Esophagus muscularis mucosa (tissue), 4 donors: ENCODE measurements at regions not wholly inside any gene's neighbourhood (a gene's known extent, or its start where the extent isn't known, plus 50 kb on each side); places are given as distances from the start of the nearest gene placed in this dataset.

Experiments used
- DNase-seq: peaks from one replicate; pipeline ENCODE4 v3.0.0-alpha.2; 2017; ENCODE audit errors: extremely low spot score
- H3K27ac ChIP-seq, 4 donors: fragments of 200-600 bp; sonication (generic); replicated peaks in 1 of 4; 1 replicate in 3 of 4; 2 replicates in 1 of 4; pipeline ENCODE4 v1.5.1; 2016 to 2019; ENCODE audit warnings: mild to moderate bottlenecking in 1 of 4
- H3K27me3 ChIP-seq, 4 donors: fragments of 200-600 bp; sonication (generic); one replicate each; pipeline versions ENCODE4 v1.5.1 to v1.6.0; 2016 to 2019
- H3K36me3 ChIP-seq, 4 donors: fragments of 200-600 bp; sonication (generic); one replicate each; pipeline ENCODE4 v1.5.1; 2016 to 2019
- H3K4me1 ChIP-seq, 4 donors: fragments of 200-600 bp; sonication (generic); one replicate each; pipeline ENCODE4 v1.5.1; 2016 to 2019
- H3K4me3 ChIP-seq, 4 donors: fragments of 200-600 bp; sonication (generic); 1 replicate in 2 of 4; 2 replicates in 2 of 4; pipeline ENCODE4 v1.5.1; 2016 to 2019; ENCODE audit warnings: mild to moderate bottlenecking in 4 of 4, moderate library complexity in 1 of 4
- H3K9me3 ChIP-seq, 4 donors: fragments of 200-600 bp; sonication (generic); 1 replicate in 3 of 4; 2 replicates in 1 of 4; pipeline ENCODE4 v1.5.1; 2016 to 2019
- CTCF ChIP-seq, 3 experiments: fragments of 200-600 bp in 2 of 3; fragments of 450-650 bp in 1 of 3; sonication (generic) in 2 of 3; IDR thresholded peaks; one replicate each; pipeline ENCODE4 v1.5.1; 2017 to 2019; ENCODE audit warnings: antibody characterized with exemption in 3 of 3, mild to moderate bottlenecking in 2 of 3, moderate library complexity in 1 of 3
- EP300 ChIP-seq: sonication (generic); formaldehyde crosslinking; IDR thresholded peaks from one replicate; pipeline ENCODE4 v1.6.1; 2017; ENCODE audit warnings: antibody characterized with exemption
- POLR2A ChIP-seq: fragments of 450-650 bp; IDR thresholded peaks from one replicate; pipeline ENCODE4 v1.6.1; 2017; ENCODE audit warnings: antibody characterized with exemption, moderate library complexity, mild to moderate bottlenecking, low read depth
- POLR2AphosphoS5 ChIP-seq, 2 donors: sonication (generic); formaldehyde crosslinking; IDR thresholded peaks; one replicate each; pipeline ENCODE4 v1.6.1; 2017; ENCODE audit warnings: antibody characterized with exemption in 2 of 2
- WGBS: methylation state at CpG from one replicate; pipeline ENCODE4 v1.1.5; 2018; 5-methylcytosine and 5-hydroxymethylcytosine counted together
- intact Hi-C: fragments of 100-400 bp; cut with DNase I; formaldehyde crosslinking; loops from one replicate; pipeline ENCODE4 v1.15.1; 2023

- H3K27ac ChIP-seq, result no peak overlapping the region
- H3K36me3 ChIP-seq, result no peaks in the 10 kb centered on the region
- H3K27me3 ChIP-seq, result no peaks in the 10 kb centered on the region
- WGBS, result 57% methylated on average over 1 of the region's 1 CpG
- no peaks in the 10 kb centered on the region for H3K9me3 ChIP-seq
- no peak overlapping the region for H3K4me3 ChIP-seq
- TF ChIP-seq POLR2AphosphoS5 (IDR thresholded peaks at IDR 0.05), result no peak
- TF ChIP-seq POLR2A, result no peak
- no peak for TF ChIP-seq CTCF (IDR thresholded peaks at IDR 0.05)
- no peak for TF ChIP-seq EP300
- no peak for DNase-seq
- intact Hi-C loops, result no loop called here
- H3K4me1 ChIP-seq, result no peaks in the 10 kb centered on the region
These were observed 352.7 kb upstream of the IGFBP7 start for GRCh38 chr4:57462843-57463242.

- Histone ChIP-seq H3K36me3 (no peaks in the 10 kb centered on the region), H3K9me3 (no peaks in the 10 kb centered on the region), H3K4me1 (no peaks in the 10 kb centered on the region), H3K4me3 (no peak overlapping the region), H3K27ac (no peak overlapping the region), H3K27me3 (no peaks in the 10 kb centered on the region)
- TF ChIP-seq POLR2AphosphoS5 (IDR thresholded peaks at IDR 0.05), result no peak
- TF ChIP-seq CTCF (IDR thresholded peaks at IDR 0.05), result no peak
- no peak for TF ChIP-seq EP300
- no peak for TF ChIP-seq POLR2A
- DNase-seq, result no peak
- intact Hi-C loops, result no loop called here
- WGBS, result 85% methylated on average over 1 of the region's 1 CpG
These were observed 350.8 kb upstream of the IGFBP7 start for GRCh38 chr4:57460967-57461366.

GRCh38 chr4:57448901-57449300 is 338.7 kb upstream of the IGFBP7 start:
- H3K9me3 ChIP-seq, result peaks cover 0 to 8% (median 5%) of the 10 kb centered on the region in 4 donors

GRCh38 chr4:57448452-57448851 is 338.3 kb upstream of the IGFBP7 start:
- H3K36me3 ChIP-seq, result no peaks in the 10 kb centered on the region
- no peak overlapping the region for H3K4me3 ChIP-seq
- DNase-seq, result no peak
- no peaks in the 10 kb centered on the region for H3K27me3 ChIP-seq
- TF ChIP-seq POLR2A (no peak), POLR2AphosphoS5 (IDR thresholded peaks at IDR 0.05) (no peak), CTCF (IDR thresholded peaks at IDR 0.05) (no peak), EP300 (no peak)
- peaks cover 0 to 8% (median 2%) of the 10 kb centered on the region in 4 donors for H3K9me3 ChIP-seq
- intact Hi-C loops, result loop anchor here (5.0 kb wide), 1 partner anchor 54 kb away; no protein-coding TSS in a partner anchor
- WGBS, result 82% methylated on average over 4 of the region's 4 CpGs
- H3K27ac ChIP-seq, result no peak overlapping the region
- peaks cover 4 to 26% (median 21%) of the 10 kb centered on the region in 4 donors for H3K4me1 ChIP-seq

More at GRCh38 chr4:57448901-57449300, 338.7 kb upstream of the IGFBP7 start:
- TF ChIP-seq CTCF (IDR thresholded peaks at IDR 0.05) (no peak), EP300 (no peak), POLR2A (no peak), POLR2AphosphoS5 (IDR thresholded peaks at IDR 0.05) (no peak)
- Histone ChIP-seq H3K27me3 (no peaks in the 10 kb centered on the region), H3K4me1 (peaks cover 0 to 21% (median 17%) of the 10 kb centered on the region in 4 donors), H3K27ac (no peak overlapping the region), H3K36me3 (no peaks in the 10 kb centered on the region), H3K4me3 (no peak overlapping the region)
- WGBS, result 66% methylated on average over 2 of the region's 2 CpGs
- no peak for DNase-seq
- intact Hi-C loops, result loop anchor here (5.0 kb wide), 1 partner anchor 53 kb away; no protein-coding TSS in a partner anchor

GRCh38 chr4:57446266-57446665 is 336.1 kb upstream of the IGFBP7 start:
- no peak overlapping the region for H3K4me3 ChIP-seq
- DNase-seq, result no peak
- H3K4me1 ChIP-seq, result peaks cover 6 to 41% (median 38%) of the 10 kb centered on the region in 4 donors
- WGBS, result 80% methylated on average over 3 of the region's 3 CpGs
- no peak overlapping the region for H3K27ac ChIP-seq
- peaks cover 0 to 4% (median 0%) of the 10 kb centered on the region in 4 donors for H3K9me3 ChIP-seq
- TF ChIP-seq POLR2AphosphoS5 (IDR thresholded peaks at IDR 0.05) (no peak), CTCF (IDR thresholded peaks at IDR 0.05) (no peak)
- H3K36me3 ChIP-seq, result no peaks in the 10 kb centered on the region
- intact Hi-C loops, result loop anchor here (5.0 kb wide), 1 partner anchor 56 kb away; no protein-coding TSS in a partner anchor
- no peaks in the 10 kb centered on the region for H3K27me3 ChIP-seq
